Stimulated activated naive CD4-positive, alpha-beta T cell treated with Interleukin-2 at 50 U/mL for 16 hours (primary cell): ENCODE measurements at regions not wholly inside any gene's neighbourhood (a gene's known extent, or its start where the extent isn't known, plus 50 kb on each side); places are given as distances from the start of the nearest gene placed in this dataset.

Source experiments
- DNase-seq: peaks from one replicate; lab custom pipeline; 2025; lab: John Stamatoyannopoulos, UW

DNA sequence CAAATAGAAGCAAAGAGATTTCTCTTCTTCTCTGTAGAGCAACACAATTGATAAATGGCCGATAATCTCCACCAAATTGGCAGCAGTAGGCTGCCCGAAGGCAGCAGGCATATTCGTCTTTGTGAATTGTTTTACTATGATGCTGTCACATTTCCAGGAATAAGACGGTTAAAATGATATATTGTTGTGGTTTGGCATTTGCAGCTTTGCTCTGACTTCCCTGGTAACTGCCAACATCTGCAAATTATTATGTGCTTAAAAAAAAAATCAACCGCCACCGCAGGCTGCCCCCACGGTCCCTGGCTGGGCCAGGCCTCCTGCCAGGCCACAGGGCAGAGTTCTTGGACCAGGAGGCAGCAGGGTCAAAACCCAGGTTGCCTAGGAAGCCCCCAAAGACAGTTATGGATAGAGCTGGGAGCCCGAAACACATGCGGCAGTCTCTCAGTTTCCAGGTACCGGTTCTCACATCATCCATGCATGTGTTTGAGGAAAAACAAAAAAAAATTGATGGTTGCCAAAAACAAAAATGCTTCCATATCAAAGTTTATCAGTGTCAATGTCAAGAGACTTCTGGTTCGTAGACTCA, 179.3 kb downstream of the ETS2 start:
- DNase-seq, result no peak

DNA sequence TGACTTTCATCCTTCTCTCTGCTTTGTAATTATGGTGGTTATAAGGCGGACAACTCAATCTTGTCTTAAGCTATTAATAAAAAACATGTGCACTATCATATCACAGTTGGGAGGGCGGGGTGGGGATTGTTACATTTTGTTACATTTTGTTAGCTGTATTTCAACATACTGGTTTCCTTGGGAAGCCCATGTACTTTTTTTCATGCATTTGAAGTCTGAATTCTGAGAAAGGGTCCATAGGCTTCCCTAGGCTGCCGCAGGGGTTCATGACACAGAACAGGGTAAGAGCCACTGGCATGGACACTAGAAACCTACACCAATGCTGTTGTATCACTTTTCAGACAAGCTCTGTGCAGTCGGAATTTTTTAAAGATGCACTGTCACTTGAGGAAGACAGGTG, 178.8 kb downstream of the ETS2 start:
- DNase-seq, result no peak

DNA sequence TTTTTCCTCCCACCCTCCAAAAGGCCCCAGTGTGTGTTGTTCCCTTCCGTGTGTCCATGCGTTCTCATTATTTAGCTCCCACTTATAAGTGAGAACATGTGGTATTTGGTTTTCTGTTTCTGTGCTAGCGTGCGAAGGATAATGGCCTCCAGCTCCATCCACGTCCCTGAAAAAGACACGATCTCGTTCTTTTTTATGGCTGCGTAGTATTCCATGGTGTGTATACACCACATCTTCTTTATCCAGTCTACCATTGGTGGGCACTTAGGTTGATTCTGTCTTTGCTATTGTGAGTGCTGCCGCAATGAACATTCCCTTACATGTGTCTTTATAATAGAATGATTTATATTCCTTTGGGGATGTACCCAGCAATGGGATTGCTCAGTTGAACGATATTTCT, 177.8 kb downstream of the ETS2 start:
- DNase-seq, result no peak

DNA sequence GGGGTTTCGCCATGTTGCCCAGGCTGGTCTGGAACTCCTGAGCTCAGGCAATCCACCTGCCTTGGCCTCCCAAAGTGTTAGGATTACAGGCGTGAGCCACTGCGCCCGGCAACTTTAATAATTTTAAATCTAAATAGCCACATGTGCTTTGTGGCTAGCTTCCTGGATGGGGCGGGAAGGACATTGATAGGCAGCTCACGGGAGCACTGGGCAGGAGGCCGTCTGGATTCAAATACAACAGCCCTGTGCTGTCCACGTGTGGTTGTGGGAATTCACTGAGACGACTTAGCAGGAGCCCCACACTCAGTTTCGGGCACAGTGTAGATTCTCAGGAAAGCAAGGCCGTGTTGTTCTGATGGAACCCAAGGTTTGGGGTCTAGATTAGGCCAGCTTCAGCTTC, 177.1 kb downstream of the ETS2 start:
- no peak for DNase-seq

DNA sequence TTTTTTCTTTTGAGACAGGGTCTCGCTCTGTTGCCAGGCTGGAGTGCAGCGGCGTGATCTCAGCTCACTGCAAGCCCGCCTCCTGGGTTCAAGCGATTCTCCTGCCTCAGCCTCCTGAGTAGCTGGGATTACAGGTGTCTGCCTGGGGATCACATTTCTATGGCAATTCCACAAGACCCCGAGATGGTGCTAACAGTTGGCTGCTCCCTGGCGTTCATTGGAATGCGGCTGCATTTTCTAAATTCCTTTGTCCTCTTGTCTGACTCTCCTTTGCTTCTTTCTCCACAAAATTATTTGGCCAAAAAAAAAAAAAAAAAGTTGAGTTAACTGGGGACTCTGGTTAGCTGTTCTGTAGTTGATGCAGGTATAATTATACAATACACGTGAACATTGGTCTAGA, 176.4 kb downstream of the ETS2 start:
- DNase-seq, result no peak

DNA sequence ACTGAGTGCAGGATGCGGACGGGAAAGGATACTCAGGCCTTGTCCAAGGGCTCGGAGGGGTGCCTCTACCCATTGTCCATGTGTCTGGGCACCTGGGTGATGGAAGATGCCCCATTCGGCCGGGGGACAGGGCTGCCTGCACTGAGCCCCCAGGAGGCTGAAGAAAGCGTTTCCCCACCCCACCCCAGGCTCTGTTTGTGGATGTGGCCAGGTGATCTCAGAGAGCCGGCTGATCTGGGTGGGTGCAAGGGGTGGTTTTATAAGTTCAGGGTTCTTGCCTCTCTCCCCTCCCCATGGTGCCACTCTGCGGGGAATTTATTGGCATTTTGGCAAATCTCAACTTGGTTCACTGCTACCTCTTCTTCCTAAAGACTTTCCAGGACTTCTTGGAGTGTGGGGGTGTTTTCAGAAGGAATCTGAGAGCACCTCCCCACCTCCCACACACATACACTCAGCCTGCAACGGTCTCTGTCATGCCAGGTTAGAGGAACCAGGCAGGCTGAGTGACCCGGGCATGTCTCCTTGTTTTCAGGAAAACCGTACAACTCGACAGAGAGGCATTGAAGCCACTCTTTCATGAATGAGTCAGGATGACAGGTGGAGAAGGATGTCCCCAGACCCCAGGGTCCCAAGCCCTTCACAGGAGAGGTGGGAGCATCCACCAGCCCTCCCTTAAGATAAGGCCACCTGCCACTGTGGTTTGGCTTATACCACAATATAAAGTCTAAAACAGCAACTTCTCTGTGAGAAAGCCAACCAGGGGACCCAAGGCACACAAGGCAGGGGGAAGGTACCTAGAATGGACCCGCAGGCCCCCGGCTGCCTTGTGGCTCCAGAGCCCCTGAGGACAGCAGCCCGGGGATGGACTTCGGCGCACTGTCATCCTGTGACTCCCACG, 174.9 kb downstream of the ETS2 start:
- DNase-seq, result no peak

DNA sequence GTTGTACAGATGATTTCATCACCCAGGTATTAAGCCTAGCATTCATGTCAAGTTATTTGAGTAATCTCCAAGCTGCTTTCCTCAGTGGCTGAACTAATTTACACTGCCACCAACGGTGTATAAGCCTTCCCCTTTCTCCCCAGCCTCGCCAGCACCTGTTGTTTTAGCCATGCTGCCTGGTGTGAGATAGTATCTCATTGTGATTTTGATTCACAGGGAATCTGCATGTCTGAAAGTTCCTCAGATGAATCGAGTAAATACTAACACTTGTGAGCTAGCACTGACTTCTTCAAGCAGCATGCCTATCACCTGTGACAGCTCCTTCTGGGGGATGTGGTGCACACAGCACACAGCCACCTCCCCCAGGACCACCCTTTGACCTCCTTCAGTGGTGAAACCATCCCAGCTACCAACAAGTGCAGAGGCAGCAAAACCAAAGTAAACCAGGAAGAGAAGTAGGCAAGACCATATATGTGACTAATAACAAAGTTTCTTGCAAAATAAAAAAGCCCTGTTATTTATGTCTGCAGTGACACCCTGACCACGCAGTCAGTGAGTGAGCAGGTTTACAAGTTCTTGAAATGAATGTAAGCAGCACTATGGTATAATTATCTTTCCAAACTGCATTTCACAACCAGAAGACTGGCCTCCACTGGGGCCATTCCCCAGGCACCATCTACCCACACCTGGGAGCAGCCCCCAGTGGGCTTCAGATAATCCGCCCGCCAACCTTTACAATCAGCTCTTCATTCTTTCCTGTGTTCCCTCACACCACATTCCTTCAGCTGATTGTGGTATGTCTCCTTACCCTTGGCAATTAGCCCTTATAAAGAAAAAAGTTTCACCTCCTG, 173.8 kb downstream of the ETS2 start:
- no peak for DNase-seq

DNA sequence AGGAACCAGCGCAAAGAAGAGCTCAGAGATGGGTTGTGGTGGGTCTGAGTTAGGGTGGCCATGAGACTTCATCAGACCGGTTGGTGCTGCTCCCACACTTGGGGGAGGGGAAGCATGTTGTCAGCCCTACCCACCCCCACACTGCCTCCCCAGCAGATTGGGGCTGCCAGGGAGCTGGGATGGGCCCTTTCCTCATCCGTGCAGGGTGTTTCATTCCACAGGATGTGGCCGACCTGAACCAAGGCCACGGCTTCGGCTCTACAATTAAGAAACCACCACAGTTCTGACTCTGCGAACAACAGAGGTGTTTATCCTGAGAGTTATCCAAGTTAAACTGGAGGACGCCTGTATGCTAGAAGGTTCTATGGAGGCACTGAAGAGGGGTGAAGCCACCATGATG, 171.2 kb downstream of the ETS2 start:
- DNase-seq, result no peak

DNA sequence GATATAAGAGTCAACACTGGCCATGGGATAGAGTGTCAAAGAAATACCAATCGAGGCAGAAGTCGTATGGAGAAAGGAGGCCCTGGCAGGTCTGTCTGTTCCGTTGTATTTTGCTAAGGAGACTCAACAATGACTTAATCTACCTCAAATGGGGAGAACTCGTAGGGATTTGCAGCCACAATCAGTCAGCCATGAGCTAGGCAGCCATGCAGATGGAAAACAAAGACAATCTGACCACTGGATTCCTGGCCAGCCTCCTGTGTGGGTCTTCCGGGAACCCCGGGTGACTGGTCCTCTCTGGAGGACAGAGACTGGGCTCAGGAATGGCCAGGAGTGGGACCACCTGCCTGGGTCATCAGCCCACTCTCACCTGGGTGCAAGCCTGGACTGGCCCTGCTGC, 167.8 kb downstream of the ETS2 start:
- DNase-seq, result no peak

DNA sequence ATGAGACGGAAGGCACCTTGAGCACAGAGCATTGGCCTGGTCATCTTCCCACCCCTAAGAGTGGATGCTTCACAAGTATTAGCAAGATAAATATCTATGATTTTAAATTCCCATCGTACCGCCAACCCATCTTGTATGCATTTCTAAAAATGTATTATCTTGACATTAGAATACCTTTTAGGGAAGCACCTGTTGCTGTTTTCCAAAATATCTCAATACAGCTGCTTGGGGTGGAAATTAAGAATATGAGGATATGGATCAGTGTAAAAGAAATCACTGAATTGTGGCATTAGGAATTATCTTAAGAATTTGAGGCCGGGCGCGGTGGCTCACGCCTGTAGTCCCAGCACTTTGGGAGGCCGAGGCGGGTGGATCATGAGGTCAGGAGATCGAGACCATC, 166.3 kb downstream of the ETS2 start:
- no peak for DNase-seq

DNA sequence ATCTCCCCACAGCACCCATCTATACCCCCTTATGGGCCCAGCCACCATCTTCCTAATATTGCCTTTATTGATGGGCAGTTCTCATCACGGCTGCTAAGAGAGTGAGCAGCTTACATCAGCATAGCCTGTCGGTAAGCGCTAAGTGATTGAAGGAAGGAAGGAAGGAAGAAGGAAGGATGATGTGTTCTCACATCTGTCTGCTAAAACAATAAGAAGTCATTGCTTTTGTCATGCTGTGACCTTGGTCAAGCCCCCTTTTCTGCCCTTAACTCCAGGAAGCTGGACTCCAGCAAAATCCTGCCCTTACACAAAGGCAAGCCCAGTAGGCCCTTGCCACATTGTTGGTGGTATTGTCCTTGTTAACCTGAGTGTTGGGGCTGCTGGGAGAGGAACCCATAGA, 165.0 kb downstream of the ETS2 start:
- no peak for DNase-seq

DNA sequence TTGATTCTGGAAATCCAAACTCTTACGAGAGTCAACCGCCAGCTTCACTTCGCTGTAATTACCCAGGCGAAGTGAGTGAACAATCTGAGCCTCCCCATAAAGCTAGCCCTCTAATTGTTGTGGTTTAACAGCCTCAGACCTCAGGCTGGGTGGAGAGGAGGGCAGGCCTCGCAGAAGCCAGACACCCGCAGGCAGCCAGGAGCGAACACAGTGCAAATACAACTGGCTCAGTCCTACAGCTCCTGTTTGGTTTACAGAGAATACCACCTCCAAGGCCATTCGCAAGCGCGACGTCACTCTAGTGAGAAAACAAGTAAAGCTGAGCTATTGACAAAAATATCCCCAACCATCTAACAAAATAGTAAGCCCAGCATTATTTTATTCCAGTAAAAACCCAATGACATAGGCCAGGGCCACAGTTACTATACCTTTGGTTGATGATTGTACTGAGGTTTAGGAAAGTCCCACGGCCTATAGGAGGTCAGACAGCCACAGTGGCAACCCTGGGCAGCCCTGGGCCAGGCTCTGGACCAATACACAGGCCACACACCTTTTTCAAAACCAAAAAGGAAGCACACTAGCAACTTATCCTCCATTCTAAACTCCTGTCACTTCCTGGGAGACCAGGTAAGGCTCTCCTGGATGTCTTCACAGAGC, 163.3 kb downstream of the ETS2 start:
- DNase-seq, result no peak

DNA sequence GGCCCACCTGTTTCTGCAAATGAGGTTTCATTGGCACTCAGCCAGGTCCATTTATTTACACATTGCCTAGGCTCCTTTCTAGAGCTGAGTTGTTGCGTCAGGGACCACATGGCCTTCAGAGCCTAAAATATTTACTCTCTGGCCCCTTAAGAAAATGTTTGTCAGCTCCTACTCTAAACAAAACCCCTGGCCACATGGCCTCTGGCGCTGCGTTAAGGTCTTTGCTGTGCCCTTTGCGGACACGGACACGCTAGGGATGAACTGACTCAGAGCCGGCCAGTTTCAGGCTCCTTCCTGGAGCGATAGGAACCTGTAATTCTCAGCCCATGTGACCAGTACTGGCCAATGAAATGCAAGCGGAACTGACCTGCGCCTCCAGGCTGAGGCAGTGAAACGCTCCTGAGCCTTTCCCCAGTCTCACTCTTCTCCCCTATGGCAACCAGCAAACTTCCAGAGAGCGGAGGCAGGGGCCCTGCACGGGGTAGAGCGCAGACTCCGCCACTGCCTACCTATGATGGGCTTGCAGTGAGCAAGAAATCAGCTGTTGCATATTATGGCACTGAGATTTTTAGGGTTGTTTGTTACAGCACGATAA, 160.3 kb downstream of the ETS2 start:
- no peak for DNase-seq

DNA sequence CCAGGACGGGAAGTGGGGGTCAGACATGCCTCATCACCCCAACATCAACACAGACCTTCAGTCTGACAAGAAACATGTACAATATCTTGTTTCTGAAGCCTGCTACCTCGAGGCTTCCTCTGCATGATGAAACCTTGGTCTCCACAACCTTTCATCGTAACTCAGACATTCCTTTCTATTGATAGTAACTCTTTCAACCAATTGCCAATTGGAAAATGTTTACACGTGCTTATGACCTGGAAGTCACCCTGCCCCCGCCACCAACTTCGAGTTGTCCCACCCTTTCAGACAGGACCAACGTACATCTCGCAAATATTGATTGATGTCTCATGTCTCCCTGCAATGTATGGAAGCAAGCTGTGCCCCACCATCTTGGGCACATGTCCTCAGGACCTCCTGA, 159.5 kb downstream of the ETS2 start:
- no peak for DNase-seq

DNA sequence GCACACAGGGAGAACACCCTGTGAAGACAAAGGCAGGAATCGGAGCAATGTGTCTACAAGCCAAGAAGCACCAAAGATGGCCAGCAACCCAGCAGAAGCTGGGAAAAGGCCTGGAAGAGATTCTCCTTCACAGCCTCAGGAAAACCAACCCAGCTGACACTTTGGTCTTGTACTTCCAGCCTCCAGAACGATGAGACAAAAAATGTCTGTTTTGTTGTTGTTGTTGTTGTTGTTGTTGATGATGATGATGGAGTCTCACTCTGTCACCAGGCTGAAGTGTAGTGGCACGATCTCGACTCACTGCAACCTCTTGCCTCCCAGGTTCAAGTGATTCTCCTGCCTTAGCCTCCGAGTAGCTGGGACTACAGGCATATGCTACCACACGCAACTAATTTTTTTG, 157.3 kb downstream of the ETS2 start:
- no peak for DNase-seq

DNA sequence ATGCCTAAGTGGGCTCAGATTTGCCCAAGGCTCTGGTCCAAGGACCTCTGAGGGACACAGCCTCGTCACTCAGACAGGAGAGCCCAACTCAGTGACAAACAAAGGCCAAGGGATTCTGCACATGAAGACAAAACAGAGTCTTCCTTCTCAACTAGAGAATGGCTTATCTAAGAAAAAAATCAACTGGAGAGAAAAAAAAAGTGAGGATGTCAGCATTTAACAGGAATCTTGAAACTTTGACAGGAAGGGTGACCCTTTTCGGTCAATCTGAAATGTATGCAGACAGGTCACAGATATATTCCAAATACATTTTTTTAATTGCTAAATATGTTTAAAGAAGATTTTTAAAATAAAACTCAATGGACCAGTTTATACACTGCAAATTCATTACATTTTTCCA, 154.5 kb downstream of the ETS2 start:
- no peak for DNase-seq

DNA sequence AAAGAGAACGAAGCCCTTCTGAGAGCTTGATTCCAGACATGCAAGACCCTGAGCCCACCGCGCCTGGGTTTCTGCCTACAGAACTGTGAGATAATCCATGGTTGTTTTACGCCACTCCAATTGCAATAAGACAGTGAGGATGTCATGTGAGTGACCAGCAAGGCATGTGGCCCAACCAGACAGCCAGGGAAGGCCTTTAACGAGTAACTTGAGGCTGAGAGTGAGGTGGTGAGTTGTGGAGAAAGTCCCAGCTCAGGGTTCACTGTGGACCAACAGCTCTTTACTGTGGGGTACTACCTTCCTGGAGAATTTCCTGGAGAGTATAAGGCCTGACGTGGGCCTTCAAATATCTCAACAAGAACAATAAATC, 153.9 kb downstream of the ETS2 start:
- DNase-seq, result no peak

DNA sequence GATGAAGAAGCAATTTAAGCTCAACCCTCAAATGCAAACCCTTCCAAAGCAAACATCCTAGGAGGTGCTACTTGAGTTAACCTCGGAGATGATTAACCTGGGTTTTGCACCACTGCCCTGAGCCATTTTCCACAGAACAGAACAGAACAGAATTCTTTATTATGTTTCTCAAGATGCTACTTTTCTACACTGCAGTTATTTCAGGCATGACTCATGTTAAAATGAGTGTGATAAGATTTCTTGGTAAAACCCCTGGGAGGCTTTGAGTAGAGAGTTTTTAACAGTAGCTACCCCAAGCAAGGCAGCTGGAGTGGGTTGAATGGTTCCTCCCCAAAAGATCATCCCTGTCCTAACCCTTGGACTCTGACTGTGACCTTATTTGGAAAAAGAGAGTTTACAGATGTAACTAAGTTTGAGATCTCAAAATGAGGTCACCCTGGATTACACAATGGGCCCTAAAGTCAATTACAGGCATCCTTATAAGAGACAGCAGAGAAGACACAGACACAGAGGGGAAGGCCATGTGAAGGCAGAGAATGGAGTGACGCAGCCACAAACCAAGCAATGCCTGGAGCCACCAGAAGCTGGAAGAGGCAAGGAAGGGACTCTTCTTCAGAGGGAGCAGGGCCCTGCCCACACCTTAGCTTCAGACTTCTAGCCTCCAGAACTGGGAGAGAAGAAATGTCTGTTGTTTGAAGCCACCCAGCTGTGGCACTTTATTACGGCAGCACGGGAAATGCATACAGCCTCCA, 153.4 kb downstream of the ETS2 start:
- no peak for DNase-seq

DNA sequence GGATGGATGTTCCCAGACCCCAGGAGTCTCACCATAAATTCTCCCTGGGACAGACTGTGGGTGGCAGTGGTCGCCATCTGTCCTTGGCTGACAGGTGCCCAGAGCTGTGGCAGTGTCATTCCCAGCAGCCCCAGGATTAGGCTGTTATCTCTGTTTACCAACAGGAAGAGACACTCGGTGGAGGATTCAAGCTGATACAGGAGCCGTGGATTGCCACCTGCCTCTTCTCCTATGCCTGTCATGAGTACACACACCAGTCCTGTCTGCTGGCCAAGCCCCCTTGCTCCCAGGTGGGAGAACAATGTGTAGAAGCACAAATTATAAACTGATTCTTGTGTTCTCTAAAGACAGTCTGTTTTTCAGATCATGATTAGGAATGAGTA, 152.6 kb downstream of the ETS2 start:
- DNase-seq, result no peak

DNA sequence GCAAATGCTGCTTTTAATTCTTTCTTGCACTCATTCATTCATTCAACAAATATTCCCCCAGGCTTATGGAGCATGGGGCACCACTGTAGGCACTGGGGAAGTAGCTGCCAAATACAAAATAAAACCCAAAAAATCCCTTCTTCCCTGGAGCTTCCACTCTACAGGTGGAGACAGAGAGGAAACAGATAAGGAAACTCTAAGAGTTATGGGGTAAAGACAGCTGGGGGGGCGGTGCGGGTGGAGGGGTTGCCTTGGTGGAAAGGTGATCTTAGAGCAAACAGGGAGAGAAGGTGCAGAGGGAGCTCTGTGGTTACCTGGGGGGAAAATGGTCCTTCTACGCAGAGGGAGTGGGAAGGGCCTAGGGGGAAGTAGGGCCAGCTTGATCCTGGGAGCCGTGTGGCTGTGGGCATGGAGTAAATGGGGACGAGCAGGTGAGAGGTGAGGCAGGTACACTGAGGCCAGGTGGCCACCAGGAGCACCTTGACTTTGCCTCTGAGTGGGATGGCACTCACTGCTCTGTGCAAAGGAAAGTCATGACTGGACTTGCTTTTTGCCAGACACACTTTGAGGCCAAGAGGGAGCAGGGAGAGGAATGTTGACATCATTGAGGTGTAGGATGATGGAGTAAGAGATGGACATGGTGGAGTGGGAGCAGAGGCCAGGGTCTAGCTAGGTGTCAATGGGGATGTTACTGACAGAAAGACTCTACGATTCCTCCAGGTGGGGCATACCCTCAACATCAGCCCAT, 152.0 kb downstream of the ETS2 start:
- DNase-seq, result no peak
